GM18907 (cell line): ENCODE measurements at regions not wholly inside any gene's neighbourhood (a gene's known extent, or its start where the extent isn't known, plus 50 kb on each side); places are given as distances from the start of the nearest gene placed in this dataset.
"Not testable (repeated sequence)": the region's sequence is repeated elsewhere in the genome, so short reads cannot be mapped to it uniquely, and the experiment has no call there.

Source experiments
- ATAC-seq: cut with Tn5 transposase; IDR thresholded peaks from one replicate; pipeline ENCODE4 v1.9.1; 2021; ENCODE audit warnings: mild to moderate bottlenecking, moderate library complexity; ENCODE audit not compliant: unreplicated experiment

DNA sequence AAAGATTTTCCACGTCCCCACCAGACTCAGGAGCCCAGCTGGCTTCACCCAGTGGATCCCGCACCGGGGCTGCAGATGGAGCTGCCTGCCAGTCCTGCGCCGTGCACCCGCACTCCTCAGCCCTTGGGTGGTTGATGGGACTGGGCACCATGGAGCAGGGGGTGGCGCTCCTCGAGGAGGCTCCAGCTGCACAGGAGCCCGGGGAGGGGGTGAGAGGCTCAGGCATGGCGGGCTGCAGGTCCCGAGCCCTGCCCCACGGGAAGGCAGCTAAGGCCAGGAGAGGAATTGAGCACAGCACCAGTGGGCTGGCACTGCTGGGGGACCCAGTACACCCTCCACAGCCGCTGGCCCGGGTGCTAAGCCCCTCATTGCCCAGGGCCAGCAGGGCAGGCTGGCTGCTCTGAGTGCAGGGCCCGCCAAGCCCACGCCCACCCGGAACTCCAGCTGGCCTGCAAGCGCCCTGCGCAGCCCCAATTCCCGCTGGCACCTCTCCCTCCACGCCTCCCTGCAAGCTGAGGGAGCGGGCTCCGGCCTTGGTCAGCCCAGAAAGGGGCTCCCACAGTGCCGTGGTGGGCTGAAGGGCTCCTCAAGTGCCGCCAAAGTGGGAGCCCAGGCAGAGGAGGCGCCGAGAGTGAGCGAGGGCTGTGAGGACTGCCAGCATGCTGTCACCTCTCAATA lies 1800.9 kb downstream of the OLFM4 start:
- not testable (repeated sequence) for ATAC-seq

DNA sequence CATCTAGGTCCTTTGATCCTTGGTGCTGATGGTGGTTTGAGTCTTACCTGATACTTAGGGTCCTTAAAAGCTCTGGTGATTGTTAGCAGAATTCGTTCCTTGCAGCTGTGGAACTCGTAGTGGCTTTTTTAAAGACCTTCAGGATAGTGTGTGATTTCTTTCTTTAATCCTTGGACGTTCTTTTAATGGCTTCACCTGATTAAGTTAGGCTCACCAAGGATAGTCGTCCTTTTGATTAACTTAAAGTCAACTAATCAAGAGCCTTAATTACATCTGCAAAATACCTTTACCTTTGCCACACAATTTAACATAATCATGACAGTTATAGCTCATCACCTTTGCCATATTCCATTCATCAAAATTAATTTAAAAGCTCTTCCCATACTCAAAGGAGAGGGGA lies 1807.7 kb downstream of the OLFM4 start:
- ATAC-seq = no peak

DNA sequence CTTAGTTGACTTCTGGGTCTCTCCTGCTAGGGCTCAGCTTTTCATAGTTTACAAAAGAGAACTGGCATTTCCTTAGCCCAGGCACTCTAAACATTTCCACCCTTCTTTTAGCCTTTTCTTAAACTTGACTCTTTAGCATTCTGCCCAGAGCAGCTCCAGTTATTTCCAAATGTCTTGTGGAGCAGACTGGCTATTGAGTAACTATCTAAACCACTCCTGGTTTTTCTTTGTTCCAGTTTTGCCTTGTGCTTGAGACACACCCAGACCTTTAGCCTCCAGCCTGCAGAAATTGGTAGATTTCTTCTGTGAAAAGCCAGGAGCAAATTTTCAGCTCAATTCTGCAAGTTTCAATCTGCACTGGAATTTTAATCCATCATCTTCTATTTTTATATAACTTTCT lies 1813.1 kb downstream of the OLFM4 start:
- ATAC-seq = no peak

DNA sequence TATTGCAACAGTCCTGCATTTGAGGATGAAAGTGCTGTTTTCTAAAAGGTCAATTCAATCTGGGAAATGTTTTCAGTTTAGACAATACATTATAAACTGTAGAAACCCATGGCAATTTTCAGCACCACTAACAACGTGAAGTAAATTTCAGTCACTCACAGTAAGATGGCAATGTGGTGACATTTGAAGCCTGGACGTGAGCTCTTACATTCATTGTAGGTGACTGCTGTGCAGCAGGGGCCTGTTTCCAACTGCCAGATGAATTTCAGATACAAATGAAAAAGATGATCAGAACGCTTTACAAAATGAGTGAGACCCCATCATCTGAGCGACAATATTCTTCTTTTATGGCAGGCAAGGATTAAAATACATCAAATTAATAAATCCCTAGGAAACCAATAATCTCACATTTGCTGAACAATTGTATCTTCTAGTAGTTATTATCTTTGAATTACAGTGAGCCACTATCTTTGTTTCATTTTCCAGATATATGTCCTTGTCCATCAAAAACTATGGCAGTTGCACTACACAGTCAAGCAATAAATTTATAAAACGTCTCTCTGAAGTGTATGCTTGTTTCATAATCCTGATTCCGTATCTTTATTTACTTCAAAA lies 1816.8 kb downstream of the OLFM4 start:
- ATAC-seq = no peak

GRCh38 chr13:54852831-54853230 lies 1824.2 kb downstream of the OLFM4 start:
- no peak for ATAC-seq

GRCh38 chr13:54859827-54860226 lies 1831.2 kb downstream of the OLFM4 start:
- no peak for ATAC-seq

DNA sequence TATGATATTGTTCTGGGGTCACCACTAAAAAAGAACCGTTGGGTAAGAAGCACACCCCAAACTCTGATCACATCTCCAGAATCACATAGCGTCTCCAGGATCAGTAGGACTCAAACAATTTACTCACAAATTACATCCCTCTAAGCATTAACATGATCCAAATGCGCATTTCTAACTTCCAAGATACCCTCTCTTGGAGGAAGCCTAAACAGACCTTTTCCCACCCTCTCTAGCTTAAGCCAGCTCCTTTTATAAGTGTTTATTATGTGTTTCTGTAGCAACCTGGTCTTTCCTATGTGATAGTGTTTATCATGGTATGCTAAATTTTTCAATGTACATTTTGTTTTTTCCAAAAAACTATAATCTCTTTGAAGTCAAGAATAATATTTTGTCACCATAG lies 1846.5 kb downstream of the OLFM4 start:
- no peak for ATAC-seq

DNA sequence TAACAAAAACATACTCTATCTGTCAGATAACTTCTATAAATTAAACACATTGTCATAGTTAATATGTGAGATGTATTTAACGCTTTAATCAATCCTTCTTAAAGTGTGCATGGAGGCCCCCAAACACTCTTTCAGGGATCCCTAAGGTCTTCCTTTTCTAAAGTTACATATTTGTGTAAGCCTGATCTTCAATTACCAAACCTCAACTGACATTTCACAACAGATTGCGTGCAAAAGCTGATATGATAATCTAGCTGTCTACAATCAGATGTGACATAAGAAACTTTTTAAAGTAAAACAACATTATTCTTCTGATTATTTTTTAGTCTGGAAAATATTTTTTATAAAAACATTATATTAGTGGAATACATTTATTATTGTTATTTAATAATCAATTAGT lies 1850.4 kb downstream of the OLFM4 start:
- no peak for ATAC-seq

DNA sequence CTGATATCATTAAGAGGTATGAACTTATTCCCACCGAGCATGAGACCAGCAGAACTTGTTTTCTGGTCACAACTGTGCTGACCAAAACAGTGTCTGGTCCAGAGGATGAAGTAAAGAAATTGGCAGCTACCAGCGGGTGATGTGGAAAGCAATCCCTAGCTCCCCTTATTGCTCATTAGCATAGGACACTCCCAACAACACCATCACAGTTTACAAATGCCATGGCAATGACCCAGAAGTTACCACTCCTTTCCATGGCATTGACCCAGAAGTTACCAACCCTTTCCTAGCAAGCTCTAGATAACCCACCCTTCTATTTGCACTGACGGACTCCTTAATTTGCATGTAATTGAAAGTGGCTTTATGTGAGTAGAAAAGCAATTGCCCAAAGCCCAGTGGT lies 1856.1 kb downstream of the OLFM4 start:
- ATAC-seq = no peak

DNA sequence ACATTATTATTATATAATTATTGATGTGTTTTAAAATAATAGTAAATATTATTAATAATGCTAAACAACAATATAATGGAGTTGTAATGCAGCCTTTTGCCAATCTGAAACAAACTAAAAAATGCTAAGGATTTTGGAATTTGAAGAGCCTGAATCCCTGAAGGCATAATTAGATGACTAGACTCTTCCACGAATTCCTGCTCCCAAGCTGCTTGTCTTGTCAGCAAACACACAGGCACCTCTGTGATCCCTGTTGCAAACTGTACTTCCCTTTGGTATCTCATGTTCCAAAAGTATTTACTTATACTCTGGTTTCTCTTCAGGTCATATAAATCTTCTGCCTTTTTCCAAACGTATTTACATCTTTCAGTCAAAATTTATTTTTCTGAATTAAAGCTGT lies 1862.4 kb downstream of the OLFM4 start:
- ATAC-seq = no peak

DNA sequence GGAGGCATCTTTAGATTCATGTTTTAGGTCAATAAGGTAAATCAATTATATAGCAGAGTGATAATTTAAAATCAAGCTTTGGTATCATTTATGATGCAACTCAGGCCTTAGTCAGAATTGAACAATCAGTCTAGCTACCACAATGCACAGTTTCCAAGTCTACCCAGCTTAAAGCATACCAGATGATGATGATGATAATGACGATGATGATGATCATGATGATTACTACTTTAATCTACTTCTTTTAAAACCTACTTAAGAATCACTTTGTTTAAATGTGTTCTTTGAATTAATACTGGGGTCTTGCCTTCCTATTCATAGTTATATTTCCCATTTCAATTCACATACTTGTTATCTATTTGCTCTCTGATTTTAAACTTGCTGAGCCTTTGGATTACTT lies 1872.7 kb downstream of the OLFM4 start:
- no peak for ATAC-seq

DNA sequence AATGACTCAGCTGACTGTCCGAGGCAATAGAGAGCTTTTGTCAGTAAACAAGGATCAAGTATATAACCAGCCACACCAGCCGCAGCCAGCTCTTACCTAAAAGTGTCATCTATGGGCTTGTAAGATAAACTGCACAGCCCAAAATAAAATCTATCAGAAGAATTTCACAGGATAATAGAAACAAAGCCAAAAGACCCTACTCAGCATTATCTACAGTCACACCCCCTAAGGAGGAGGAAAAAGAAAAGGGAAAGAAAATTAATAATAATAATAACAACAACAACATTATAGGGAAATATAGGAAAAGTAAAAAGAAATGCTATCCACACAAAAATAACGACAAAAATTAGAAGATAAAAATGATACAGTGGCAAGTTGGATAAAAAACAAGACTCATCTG lies 1883.8 kb downstream of the OLFM4 start:
- no peak for ATAC-seq

- no peak for ATAC-seq
These were observed 1885.1 kb downstream of the OLFM4 start for GRCh38 chr13:54913668-54914067.

DNA sequence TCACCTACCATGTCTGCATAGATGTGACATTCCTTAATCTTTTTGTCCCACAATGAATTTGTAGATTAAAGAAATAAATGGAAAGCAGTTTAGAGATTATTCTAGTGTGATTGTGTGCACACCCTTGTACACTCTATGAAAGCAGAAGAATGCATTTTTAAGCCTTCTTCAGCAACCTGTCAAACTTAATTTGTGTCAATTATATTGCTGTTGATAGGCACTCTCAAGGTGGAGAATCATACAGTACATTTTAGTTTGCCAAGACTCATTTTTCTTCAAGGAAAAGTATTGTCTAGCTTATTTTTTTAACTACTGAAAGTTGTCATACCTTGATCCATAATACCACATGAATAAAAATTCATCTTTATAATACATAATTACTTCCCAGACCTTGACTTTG lies 1898.9 kb downstream of the OLFM4 start:
- ATAC-seq = no peak

DNA sequence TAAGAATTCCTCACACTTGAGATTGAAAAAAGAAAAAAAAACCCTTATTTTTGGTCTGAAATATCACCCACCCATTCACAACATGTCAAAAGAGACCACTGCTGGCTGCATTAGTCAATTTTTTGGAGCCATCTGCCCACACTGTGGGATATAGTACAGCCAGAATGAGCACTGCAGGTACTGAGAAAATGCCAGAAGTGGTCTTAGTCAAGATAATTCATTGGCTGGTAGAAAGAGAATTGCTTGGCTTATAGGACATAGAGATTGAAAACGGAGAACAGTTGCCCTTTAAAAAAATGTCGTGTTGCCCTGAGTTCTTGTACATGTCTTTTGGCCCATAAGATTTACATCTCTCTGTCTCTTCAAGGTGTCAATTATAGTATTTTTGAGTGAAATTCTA lies 1899.5 kb downstream of the OLFM4 start:
- no peak for ATAC-seq

- ATAC-seq = no peak
These were observed 1905.5 kb downstream of the OLFM4 start for GRCh38 chr13:54934121-54934520.

DNA sequence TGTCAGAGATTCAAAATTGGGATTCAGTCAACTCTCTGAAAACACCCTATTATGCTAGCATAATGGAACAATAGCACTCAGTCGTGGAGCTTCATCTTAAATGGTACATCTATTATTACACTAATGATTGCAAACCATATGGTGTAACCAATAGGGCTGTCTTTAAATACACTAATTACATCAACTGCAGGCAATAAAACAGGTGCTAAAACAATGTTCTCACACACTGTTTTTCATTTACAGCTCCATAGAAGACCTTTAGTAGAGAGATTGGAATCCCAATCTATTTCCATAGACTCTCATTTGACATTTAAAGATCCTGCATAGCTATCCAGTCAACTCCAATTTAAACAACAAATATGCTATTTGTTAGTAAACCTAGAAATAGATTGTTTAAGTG lies 1917.4 kb downstream of the OLFM4 start:
- ATAC-seq = no peak

GRCh38 chr13:54949735-54950134 lies 1921.1 kb downstream of the OLFM4 start:
- ATAC-seq = no peak

DNA sequence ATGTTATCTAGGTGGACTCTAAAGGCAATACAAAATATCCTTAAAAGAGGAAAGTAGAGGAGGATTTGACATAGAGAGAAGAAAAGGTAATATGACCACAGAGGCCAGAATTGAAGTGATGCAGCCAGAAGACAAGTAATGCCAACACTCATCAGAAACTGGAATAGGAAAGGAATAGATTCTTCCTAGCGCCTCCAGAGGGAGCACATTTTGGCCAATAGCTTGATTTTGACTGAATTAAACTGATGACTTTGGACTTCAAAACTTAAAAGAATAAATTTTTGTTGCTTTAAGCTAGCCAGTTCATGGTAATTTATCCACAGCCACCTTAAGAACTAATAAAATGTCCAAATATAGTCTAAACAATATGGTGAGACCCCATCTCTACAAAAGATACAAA lies 1921.9 kb downstream of the OLFM4 start:
- ATAC-seq = no peak

- no peak for ATAC-seq
These were observed 1925.2 kb downstream of the OLFM4 start for GRCh38 chr13:54953786-54954185.

DNA sequence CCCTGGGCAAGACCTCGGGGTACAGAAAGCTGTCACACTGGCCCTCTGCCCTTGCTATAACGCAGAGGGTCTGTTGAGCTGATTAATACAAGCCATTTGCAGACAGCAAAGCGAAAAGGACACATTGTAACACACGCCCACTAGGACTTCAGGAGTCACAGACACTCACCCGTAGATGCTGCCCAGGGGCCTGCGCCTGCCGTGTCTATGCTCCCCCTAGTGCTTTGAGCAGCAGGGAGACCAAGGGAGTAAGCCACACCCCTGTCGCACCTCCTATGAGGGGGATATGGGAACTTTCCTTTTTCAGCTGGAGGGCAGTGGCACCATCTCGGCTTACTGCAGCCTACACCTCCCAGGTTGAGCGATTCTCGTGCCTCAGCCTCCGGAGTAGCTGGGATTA lies 1930.2 kb downstream of the OLFM4 start:
- ATAC-seq = no peak

DNA sequence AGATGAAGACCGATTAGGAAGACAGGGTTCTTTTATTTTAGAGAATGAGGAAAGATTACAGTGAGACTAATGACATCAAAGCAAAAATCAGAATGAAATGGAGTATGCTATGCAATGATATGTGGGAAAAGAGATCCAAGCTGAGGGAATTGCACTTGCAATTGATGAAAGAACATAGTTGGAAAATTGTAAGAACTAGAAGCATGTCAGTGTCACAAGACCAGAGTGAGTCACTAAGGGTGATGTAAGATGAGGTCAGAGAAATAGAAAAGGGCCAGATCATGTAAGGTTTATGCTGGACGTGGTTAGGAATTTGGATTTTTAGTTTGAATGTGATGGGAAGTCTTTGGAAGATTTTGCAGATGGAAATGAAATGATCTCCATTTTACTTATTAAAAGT lies 1937.3 kb downstream of the OLFM4 start:
- no peak for ATAC-seq

DNA sequence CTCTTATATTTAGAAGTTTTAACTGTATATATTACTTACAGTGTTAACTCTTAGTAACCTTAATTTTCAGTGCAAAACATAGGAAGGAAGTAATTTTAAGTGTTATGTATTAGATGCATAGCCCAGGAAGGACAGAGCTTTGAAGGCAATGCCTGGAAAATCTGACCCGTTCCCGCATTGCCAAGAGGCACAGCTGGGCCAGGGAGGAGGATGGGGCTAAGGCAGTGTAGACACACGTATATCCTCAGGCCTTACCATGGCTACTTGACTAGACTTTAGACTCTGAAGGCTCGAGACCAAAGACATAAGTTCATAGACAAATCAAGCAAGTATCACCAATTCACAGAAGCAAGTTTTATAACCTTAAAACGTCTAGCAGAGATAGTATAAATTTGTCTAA lies 1944.2 kb downstream of the OLFM4 start:
- no peak for ATAC-seq
